C4-2B (cell line): ENCODE measurements at regions not wholly inside any gene's neighbourhood (a gene's known extent, or its start where the extent isn't known, plus 50 kb on each side); places are given as distances from the start of the nearest gene placed in this dataset.
"Not testable (repeated sequence)": the region's sequence is repeated elsewhere in the genome, so short reads cannot be mapped to it uniquely, and the experiment has no call there.

Experiments
- H3K27ac ChIP-seq: fragments of 450-650 bp; 2 replicates; pipeline ENCODE4 v1.5.1; 2017
- ZFX ChIP-seq: fragments of 450-650 bp; IDR thresholded peaks from 2 replicates; pipeline ENCODE4 v1.6.1; 2017
- TF ChIP-seq, protein P1 (sequence below): fragments of 450-650 bp; conservative IDR thresholded peaks from 2 replicates; pipeline ENCODE4 v1.5.1; 2017; ENCODE audit warnings: mild to moderate bottlenecking

- TF ChIP-seq, protein P1, sequence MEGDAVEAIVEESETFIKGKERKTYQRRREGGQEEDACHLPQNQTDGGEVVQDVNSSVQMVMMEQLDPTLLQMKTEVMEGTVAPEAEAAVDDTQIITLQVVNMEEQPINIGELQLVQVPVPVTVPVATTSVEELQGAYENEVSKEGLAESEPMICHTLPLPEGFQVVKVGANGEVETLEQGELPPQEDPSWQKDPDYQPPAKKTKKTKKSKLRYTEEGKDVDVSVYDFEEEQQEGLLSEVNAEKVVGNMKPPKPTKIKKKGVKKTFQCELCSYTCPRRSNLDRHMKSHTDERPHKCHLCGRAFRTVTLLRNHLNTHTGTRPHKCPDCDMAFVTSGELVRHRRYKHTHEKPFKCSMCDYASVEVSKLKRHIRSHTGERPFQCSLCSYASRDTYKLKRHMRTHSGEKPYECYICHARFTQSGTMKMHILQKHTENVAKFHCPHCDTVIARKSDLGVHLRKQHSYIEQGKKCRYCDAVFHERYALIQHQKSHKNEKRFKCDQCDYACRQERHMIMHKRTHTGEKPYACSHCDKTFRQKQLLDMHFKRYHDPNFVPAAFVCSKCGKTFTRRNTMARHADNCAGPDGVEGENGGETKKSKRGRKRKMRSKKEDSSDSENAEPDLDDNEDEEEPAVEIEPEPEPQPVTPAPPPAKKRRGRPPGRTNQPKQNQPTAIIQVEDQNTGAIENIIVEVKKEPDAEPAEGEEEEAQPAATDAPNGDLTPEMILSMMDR: no peak
- no peak for TF ChIP-seq ZFX
- H3K27ac ChIP-seq: no peak overlapping the region
These were observed 72.3 kb upstream of the TWIST2 start for GRCh38 chr2:238775591-238775990.

- no peak overlapping the region for H3K27ac ChIP-seq
- no peak for TF ChIP-seq ZFX
- TF ChIP-seq, protein P1: no peak
These were observed 71.7 kb upstream of the TWIST2 start for GRCh38 chr2:238776003-238776760.

DNA sequence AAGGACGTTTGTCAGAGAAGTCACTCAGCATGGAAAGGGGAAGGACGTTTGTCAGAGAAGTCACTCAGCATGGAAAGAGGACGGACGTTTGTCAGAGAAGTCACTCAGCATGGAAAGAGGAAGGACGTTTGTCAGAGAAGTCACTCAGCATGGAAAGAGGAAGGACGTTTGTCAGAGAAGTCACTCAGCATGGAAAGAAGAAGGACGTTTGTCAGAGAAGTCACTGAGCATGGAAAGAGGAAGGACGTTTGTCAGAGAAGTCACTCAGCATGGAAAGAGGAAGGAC, 71.2 kb upstream of the TWIST2 start:
- H3K27ac ChIP-seq: not testable (repeated sequence)

GRCh38 chr2:238777369-238778067, 70.4 kb upstream of the TWIST2 start:
- no peak overlapping the region for H3K27ac ChIP-seq
- TF ChIP-seq, protein P1: no peak
- TF ChIP-seq ZFX: no peak

DNA sequence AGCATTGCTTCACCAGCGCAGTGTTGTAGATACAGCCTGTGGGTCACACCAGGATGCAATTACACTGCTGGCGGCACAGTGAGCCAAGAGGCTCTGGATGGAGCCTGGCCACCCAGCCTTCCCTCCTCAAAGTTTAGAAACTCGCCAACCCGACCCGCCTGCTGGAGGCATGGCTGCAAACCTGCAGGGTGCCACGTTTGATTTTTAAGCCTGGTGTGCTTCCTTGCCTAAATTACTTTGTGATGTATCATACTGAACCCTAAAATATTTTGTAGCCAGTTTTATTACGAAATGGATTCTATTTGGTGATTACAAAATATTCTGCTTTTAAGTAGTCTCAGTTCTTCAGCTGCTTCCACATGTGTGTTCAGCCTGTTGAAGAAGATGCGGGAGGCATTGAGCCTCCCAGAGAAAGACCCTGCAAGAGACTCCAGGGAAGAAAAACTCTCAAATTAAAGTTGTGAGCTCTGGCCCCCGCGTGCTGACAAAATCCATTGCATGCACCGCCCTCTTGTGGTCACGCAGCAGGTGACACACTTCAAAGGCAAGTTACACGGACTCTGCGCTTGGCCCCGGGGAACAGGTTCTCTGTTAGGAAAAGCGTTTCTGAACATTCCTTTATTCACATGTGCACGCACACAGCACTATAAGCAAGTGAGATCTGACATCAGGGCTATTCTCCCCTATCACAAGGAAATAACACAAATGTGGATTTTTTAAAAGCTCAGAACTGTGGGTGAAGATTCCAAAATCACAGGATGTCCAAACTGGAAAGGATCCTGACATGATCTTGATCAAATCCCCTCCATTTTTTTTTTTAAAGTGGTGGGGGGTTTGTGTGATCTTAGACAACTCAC, 63.0 kb upstream of the TWIST2 start:
- TF ChIP-seq ZFX: no peak
- TF ChIP-seq, protein P1: peak; percentile 90
- no peak overlapping the region for H3K27ac ChIP-seq

- TF ChIP-seq, protein P1: no peak
- no peak for TF ChIP-seq ZFX
- H3K27ac ChIP-seq: no peak overlapping the region
These were observed 62.4 kb upstream of the TWIST2 start for GRCh38 chr2:238785528-238785860.

DNA sequence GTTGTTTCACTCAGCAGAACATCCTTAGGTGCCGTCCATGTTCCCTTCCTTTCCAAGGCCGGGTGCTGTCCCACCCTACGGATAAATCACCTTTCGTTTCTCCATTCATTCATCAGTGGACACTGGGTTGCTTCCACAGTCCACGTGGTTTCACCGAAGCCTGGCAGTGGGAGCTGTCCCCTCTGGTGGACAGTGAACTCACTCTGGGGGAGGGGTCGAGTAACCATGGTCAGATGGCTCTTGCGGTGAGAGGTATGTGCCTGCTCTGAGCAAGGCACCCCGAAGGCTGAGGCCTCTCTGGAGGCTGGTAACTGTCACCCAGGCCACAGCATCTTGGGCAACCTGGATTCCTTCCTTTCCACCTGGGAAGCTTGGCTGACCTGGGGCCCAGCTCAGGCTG, 61.5 kb upstream of the TWIST2 start:
- no peak for TF ChIP-seq ZFX
- TF ChIP-seq, protein P1: no peak

More for the DNA sequence above, 61.5 kb upstream of the TWIST2 start:
- no peak overlapping the region for H3K27ac ChIP-seq
